Activated naive CD4-positive, alpha-beta T cell treated with anti-CD3 and anti-CD28 coated beads for 36 hours (primary cell): ENCODE measurements at regions not wholly inside any gene's neighbourhood (a gene's known extent, or its start where the extent isn't known, plus 50 kb on each side); places are given as distances from the start of the nearest gene placed in this dataset.
"Not testable (repeated sequence)": the region's sequence is repeated elsewhere in the genome, so short reads cannot be mapped to it uniquely, and the experiment has no call there.

ENCODE experiments used
- CTCF ChIA-PET: fragments of 350-600 bp; sonication (Branson Sonifier 250); formaldehyde crosslinking; loops from one replicate; lab custom pipeline; 2021; ENCODE audit warnings: antibody characterized with exemption; lab: Charles Lee
- DNase-seq: peaks from one replicate; pipeline ENCODE4 v3.0.0-alpha.2; 2020
- H3K27ac Mint-ChIP-seq: one replicate; pipeline ENCODE4 v1.8.0; 2021; ENCODE audit warnings: mild to moderate bottlenecking, mixed read lengths
- H3K27me3 Mint-ChIP-seq: one replicate; pipeline ENCODE4 v1.8.0; 2021; ENCODE audit warnings: low read depth, mixed read lengths
- H3K36me3 Mint-ChIP-seq: one replicate; pipeline ENCODE4 v1.8.0; 2021; ENCODE audit warnings: low read depth, mixed read lengths
- H3K4me1 Mint-ChIP-seq: one replicate; pipeline ENCODE4 v1.8.0; 2021; ENCODE audit warnings: low read depth, mixed read lengths
- H3K4me3 Mint-ChIP-seq: one replicate; pipeline ENCODE4 v1.8.0; 2021; ENCODE audit warnings: mild to moderate bottlenecking, moderate library complexity, mixed read lengths
- H3K9me3 Mint-ChIP-seq: one replicate; pipeline ENCODE4 v1.8.0; 2021; ENCODE audit warnings: mixed read lengths
- intact Hi-C: fragments of 100-400 bp; cut with micrococcal nuclease; formaldehyde crosslinking; loops from one replicate; pipeline ENCODE4 v1.15.1; 2023

DNA sequence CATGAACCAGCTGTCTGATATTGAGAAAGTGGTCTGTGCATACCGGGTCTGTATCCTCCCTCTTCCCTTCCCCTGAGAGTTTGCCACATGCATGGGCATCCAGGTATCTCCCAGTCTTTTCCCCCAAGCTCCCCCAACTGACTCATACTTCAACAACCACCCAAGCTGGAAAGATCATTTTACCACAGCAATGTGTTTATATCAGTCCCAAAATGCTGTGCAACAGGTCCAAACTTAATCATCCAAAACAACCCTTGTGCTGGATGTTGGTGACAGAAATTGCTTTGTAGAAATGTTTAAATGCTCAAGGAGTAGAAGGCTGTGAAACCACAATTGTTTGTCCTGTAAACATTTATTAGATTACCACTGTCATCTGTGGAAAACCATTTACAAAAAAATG lies 286.8 kb upstream of the KLF3 start:
- Mint-ChIP-seq H3K27me3 (no peaks in the 10 kb centered on the region), H3K27ac (no peak overlapping the region), H3K36me3 (no peaks in the 10 kb centered on the region), H3K9me3 (no peaks in the 10 kb centered on the region), H3K4me1 (peaks cover 12% of the 10 kb centered on the region), H3K4me3 (no peak overlapping the region)
- intact Hi-C loops = no loop called here
- no peak for DNase-seq
- CTCF ChIA-PET = interaction anchor here (0.6 kb wide), 1 partner anchor 176 kb away, joined by 4 read pairs; no protein-coding TSS in a partner anchor

DNA sequence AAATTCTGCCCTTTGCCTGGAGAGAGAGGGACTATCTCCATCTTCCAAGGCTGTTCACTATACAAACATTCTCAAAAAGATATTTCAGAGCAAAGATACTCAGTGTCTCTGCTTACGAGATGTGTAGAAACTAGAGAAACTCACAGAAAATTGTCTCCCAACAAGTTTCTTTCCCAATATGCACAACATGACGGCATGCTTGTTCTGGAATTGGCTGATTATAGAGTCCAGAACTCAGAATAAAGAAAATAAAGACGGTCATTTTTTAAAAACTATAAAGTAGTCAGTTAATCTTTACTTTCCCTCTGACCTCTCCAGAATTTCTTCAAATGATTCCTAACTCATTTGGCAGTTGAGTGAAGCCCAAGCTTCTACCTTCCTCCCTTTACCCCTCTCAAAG lies 285.5 kb upstream of the KLF3 start:
- Mint-ChIP-seq H3K27me3 (no peaks in the 10 kb centered on the region), H3K27ac (no peak overlapping the region), H3K36me3 (no peaks in the 10 kb centered on the region), H3K4me1 (peaks cover 5% of the 10 kb centered on the region), H3K4me3 (no peak overlapping the region), H3K9me3 (no peaks in the 10 kb centered on the region)
- intact Hi-C loops = no loop called here
- no peak for DNase-seq
- CTCF ChIA-PET = no interaction called here

DNA sequence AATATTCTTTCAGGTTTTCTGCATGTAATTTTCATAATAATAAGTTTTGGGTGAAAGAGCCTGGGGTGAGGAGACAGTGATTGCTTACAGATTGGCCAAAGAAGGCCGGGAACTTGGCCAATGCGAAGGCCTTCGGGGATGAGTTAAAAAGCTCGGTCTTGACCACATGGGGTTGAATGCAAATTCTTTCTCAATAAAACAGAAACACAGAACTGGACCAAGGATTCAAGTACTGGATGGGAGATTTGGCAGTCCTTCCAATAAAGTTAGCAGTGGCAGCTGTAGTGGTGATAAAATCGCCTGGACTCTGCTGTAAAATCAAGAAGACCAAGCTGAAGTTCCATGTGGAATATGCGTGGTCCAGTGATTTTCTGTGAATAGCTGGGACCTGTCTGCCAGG lies 282.2 kb upstream of the KLF3 start:
- intact Hi-C loops = no loop called here
- Mint-ChIP-seq H3K4me1 (peaks cover 15% of the 10 kb centered on the region), H3K27me3 (no peaks in the 10 kb centered on the region), H3K4me3 (no peak overlapping the region), H3K9me3 (no peaks in the 10 kb centered on the region), H3K36me3 (no peaks in the 10 kb centered on the region), H3K27ac (no peak overlapping the region)
- CTCF ChIA-PET = no interaction called here
- DNase-seq = no peak

- no peaks in the 10 kb centered on the region for H3K27me3 Mint-ChIP-seq
- DNase-seq = no peak
- CTCF ChIA-PET = no interaction called here
- intact Hi-C loops = no loop called here
- H3K4me1 Mint-ChIP-seq = peaks cover 18% of the 10 kb centered on the region
- no peak overlapping the region for H3K4me3 Mint-ChIP-seq
- H3K27ac Mint-ChIP-seq = no peak overlapping the region
- no peaks in the 10 kb centered on the region for H3K36me3 Mint-ChIP-seq
- H3K9me3 Mint-ChIP-seq = no peaks in the 10 kb centered on the region
These were observed 281.5 kb upstream of the KLF3 start for GRCh38 chr4:38382520-38382919.

DNA sequence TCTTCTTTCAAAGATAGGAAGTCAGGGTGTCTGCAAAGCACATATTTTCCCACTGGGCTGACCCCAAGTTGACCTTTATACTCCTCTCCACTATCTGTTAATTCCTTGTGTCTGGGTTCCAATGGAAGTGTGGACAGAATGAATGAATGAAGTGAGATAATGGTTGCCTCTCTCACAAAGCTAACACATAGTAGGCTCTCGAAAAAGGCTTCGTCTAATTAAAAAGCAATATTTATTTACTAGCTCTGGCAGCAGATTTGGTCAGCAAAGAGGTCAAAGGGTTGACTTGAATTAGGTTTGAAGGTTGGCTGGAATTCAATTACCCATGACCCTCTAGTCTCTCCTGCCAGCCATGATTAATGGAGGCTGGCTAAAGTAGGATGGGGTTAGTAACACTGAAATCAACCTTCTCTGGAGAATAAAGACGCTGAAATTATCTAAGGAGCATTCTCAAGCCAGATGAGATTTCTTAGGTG lies 280.3 kb upstream of the KLF3 start:
- Mint-ChIP-seq H3K27ac (no peak overlapping the region), H3K9me3 (peaks cover 2% of the 10 kb centered on the region), H3K4me3 (no peak overlapping the region), H3K27me3 (no peaks in the 10 kb centered on the region), H3K4me1 (peaks cover 18% of the 10 kb centered on the region), H3K36me3 (no peaks in the 10 kb centered on the region)
- CTCF ChIA-PET = interaction anchor here (0.6 to 2.4 kb wide), 2 partner anchors 109 to 399 kb away, joined by 3 to 8 read pairs; partner anchors contain the start of gene TLR10
- DNase-seq = no peak
- intact Hi-C loops = no loop called here

GRCh38 chr4:38385093-38386004 lies 278.6 kb upstream of the KLF3 start:
- peaks cover 6% of the 10 kb centered on the region for H3K9me3 Mint-ChIP-seq
- H3K4me1 Mint-ChIP-seq = peaks cover 18% of the 10 kb centered on the region
- no peak overlapping the region for H3K27ac Mint-ChIP-seq
- DNase-seq = no peak
- intact Hi-C loops = no loop called here
- CTCF ChIA-PET = interaction anchor here (0.6 to 2.4 kb wide), 3 partner anchors 65 to 397 kb away, joined by 3 to 8 read pairs (median 4); partner anchors contain the start of gene TLR10
- no peak overlapping the region for H3K4me3 Mint-ChIP-seq
- no peaks in the 10 kb centered on the region for H3K36me3 Mint-ChIP-seq
- H3K27me3 Mint-ChIP-seq = no peaks in the 10 kb centered on the region

GRCh38 chr4:38386005-38386551 lies 277.9 kb upstream of the KLF3 start:
- no peak overlapping the region for H3K27ac Mint-ChIP-seq
- intact Hi-C loops = no loop called here
- peaks cover 10% of the 10 kb centered on the region for H3K9me3 Mint-ChIP-seq
- H3K36me3 Mint-ChIP-seq = no peaks in the 10 kb centered on the region
- no peak for DNase-seq
- CTCF ChIA-PET = interaction anchor here (0.6 to 2.4 kb wide), 3 partner anchors 66 to 396 kb away, joined by 3 to 8 read pairs (median 4); partner anchors contain the start of gene TLR10
- peaks cover 18% of the 10 kb centered on the region for H3K4me1 Mint-ChIP-seq
- no peaks in the 10 kb centered on the region for H3K27me3 Mint-ChIP-seq
- H3K4me3 Mint-ChIP-seq = no peak overlapping the region

GRCh38 chr4:38386654-38387188 lies 277.3 kb upstream of the KLF3 start:
- Mint-ChIP-seq H3K4me3 (no peak overlapping the region), H3K27ac (no peak overlapping the region), H3K36me3 (peaks cover 1% of the 10 kb centered on the region), H3K27me3 (no peaks in the 10 kb centered on the region), H3K4me1 (peaks cover 18% of the 10 kb centered on the region), H3K9me3 (peaks cover 15% of the 10 kb centered on the region)
- CTCF ChIA-PET = no interaction called here
- no peak for DNase-seq
- intact Hi-C loops = no loop called here

GRCh38 chr4:38387348-38387747 lies 276.7 kb upstream of the KLF3 start:
- CTCF ChIA-PET = no interaction called here
- DNase-seq = no peak
- Mint-ChIP-seq H3K27ac (no peak overlapping the region), H3K4me1 (peaks cover 18% of the 10 kb centered on the region), H3K9me3 (peaks cover 21% of the 10 kb centered on the region), H3K4me3 (no peak overlapping the region), H3K27me3 (no peaks in the 10 kb centered on the region), H3K36me3 (peaks cover 5% of the 10 kb centered on the region)
- intact Hi-C loops = no loop called here

GRCh38 chr4:38387819-38388218 lies 276.2 kb upstream of the KLF3 start:
- peaks cover 22% of the 10 kb centered on the region for H3K9me3 Mint-ChIP-seq
- no peak for DNase-seq
- H3K36me3 Mint-ChIP-seq = peaks cover 5% of the 10 kb centered on the region
- H3K27me3 Mint-ChIP-seq = no peaks in the 10 kb centered on the region
- H3K27ac Mint-ChIP-seq = no peak overlapping the region
- no peak overlapping the region for H3K4me3 Mint-ChIP-seq
- peaks cover 17% of the 10 kb centered on the region for H3K4me1 Mint-ChIP-seq
- intact Hi-C loops = no loop called here
- CTCF ChIA-PET = no interaction called here

DNA sequence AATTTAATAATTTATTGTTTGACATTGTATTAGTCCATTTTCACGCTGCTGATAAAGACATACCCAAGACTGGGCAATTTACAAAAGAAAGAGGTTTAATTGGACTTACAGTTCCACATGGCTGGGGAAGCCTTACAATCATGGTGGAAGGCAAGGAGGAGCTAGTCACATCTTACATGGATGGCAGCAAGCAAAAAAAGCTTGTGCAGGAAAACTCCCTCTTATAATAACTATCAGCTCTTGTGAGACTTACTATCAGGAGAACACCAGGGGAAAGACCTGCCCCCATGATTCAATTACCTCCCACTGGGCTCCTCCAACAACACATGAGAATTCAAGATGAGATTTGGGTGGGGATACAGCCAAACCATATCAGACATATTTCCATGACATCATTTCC lies 275.1 kb upstream of the KLF3 start:
- H3K27ac Mint-ChIP-seq, H3K36me3 Mint-ChIP-seq, H3K27me3 Mint-ChIP-seq, DNase-seq, intact Hi-C loops, H3K4me3 Mint-ChIP-seq: not testable (repeated sequence)
- Mint-ChIP-seq H3K9me3 (peaks cover 27% of the 10 kb centered on the region), H3K4me1 (peaks cover 15% of the 10 kb centered on the region)
- CTCF ChIA-PET = interaction anchor here (0.6 kb wide), 1 partner anchor 178 kb away, joined by 3 read pairs; no protein-coding TSS in a partner anchor

- DNase-seq = no peak
- Mint-ChIP-seq H3K9me3 (peaks cover 27% of the 10 kb centered on the region), H3K4me3 (no peak overlapping the region), H3K27ac (no peak overlapping the region), H3K36me3 (peaks cover 7% of the 10 kb centered on the region), H3K4me1 (peaks cover 6% of the 10 kb centered on the region), H3K27me3 (no peaks in the 10 kb centered on the region)
- CTCF ChIA-PET = no interaction called here
- intact Hi-C loops = no loop called here
These were observed 272.9 kb upstream of the KLF3 start for GRCh38 chr4:38390969-38391545.
